GM21390 (cell line): ENCODE measurements at regions not wholly inside any gene's neighbourhood (a gene's known extent, or its start where the extent isn't known, plus 50 kb on each side); places are given as distances from the start of the nearest gene placed in this dataset.

Experiments
- ATAC-seq: cut with Tn5 transposase; IDR thresholded peaks from one replicate; pipeline ENCODE4 v1.9.1; 2021; ENCODE audit not compliant: unreplicated experiment

DNA sequence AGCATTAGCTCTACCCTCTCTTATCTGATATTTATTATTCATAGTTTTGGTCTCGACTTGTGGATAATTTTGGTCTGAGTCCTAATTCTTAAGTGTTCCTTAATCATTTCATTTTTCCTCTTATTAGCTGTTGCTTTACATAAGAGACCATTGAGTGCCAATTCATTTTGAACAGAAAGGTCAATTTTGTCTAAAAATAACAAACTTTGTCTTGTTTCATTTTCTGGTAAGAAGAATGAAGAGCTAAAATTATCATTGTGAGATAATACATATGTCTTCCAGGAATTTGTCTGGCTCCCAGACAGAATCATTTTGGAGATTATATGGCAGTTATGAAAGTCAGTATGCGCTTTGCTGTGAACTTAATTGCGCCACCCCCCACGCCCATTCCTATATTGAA is 1471.8 kb downstream of the PCDH7 start:
- no peak for ATAC-seq

DNA sequence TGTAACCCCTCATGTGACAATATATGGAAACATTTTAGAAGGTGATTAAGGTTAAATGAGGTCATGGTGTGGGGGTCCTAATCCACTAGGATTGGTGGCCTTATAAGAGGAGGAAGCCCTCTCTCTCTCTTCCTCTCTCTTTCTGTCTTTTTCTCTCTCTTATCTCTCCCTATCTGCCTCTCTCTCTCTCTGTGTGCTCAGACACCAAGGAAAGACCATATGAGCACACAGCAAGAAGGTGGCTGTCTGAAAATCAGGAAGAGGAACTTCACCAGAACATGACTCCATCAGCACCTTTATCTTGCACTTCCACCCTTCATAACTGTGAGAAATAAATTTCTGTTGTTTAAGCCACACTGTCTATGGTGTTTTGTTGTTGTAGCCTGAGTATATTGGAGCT is 1472.2 kb downstream of the PCDH7 start:
- no peak for ATAC-seq

DNA sequence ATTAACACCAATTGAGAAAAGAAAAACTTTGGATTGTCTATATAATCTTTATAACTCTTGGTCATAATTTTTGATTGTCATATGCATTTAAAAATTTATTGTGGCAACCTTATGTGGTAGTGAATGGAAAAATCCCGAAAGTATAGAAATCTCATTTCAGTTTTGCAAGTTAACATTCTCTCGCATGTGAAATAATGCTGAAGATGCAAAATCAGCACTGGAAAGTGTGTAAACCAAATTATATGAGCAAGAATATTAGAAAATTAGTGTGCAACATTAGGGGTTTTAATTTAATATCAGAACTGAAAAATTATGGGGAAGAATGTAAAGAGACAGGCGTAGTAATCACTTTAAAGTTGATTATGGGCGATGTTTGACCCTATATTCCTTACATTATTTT is 1472.8 kb downstream of the PCDH7 start:
- no peak for ATAC-seq

- ATAC-seq: no peak
These were observed 1477.0 kb downstream of the PCDH7 start for GRCh38 chr4:32196950-32197688.

GRCh38 chr4:32199639-32200038 is 1479.5 kb downstream of the PCDH7 start:
- ATAC-seq: no peak

DNA sequence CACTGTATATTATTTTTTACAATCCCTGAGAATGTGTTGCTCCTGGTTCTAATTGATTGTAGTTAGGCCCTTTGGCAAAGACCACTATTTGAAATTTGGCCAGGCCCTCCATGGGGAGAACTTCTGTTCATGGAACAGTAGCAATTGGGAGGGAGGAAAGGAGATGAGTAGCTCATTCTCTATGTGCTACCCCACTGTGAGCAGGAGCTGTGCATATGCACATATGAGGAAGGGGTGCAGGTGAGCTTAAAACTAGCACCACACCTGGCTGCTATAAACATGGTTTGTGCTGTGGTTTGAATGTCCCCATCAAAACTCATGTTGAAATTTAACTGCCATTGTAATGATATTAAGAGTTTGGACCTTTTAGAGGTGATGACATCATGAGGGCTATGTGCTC is 1483.2 kb downstream of the PCDH7 start:
- no peak for ATAC-seq

DNA sequence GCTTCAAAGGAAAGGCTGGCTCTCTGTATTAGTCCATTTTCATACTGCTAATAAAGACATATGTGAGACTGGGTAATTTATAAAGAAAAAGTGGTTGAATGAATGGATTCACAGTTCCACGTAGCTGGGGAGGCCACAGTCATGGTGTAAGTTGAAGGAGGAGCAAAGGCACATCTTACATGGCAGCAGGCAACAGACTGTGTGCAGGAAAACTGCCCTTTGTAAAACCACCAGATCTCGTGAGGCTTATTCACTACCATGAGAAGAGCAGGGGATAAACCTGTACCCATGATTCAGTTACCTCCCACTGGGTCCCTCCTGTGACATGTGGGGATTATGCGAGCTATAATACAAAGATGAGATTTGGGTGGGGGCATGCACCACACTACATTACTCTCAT is 1486.6 kb downstream of the PCDH7 start:
- ATAC-seq: no peak

GRCh38 chr4:32207456-32207855 is 1487.3 kb downstream of the PCDH7 start:
- no peak for ATAC-seq

GRCh38 chr4:32215277-32215676 is 1495.1 kb downstream of the PCDH7 start:
- ATAC-seq: no peak

DNA sequence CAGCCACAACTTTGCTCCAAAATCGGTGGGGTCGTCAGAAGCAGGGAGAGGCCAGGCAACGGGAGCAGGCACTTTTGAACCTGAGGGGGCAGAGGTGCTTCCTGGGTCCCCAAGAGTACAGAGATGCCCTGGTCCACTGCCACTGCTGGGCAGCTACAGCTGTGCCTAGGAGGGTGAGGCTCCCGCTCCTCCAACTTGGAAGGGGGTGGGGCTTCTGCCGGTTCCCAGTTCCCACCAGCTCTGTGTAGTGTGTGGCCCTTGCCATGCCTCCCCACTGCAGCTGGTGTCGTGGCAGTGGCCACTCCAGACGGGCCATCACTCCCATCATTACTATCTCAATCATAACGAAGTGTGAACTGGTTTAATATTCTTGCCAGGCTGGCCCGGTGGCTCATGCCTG is 1496.3 kb downstream of the PCDH7 start:
- no peak for ATAC-seq

DNA sequence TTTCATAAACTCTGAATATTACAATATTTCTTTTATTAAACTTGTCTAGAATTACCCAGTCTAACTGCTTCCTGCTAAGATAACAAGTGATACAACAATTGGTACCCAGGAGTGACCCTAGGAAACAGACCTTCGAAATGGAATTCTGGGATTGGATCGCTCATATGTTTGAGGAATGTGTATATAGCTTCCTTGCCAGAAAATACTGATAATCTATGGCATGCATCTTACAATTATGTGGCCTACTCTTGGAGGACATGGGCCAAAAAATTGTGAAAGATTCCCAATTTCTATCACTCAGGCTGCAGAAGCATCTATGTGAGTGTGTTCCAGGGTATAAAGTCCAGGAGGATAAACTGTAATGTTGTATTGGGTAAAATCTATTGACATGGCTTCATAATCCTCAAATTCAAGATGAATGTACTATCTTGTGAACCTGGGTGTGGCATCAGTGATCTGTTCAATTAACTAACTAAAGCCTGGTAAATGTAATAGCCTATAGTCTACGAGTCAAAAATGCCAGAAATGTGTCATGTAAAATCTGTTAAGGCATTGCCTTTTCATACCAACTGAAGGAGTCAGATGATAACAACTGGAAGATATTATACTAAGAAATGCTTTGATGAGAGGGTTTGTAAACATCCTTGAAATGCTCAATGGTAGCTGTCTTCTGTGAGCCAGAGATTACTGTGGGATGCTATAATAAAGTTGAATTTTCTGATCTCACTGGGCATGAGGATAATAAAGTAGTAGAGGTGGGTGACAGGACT is 1499.3 kb downstream of the PCDH7 start:
- no peak for ATAC-seq

- ATAC-seq: no peak
These were observed 1506.0 kb downstream of the PCDH7 start for GRCh38 chr4:32226204-32226603.

DNA sequence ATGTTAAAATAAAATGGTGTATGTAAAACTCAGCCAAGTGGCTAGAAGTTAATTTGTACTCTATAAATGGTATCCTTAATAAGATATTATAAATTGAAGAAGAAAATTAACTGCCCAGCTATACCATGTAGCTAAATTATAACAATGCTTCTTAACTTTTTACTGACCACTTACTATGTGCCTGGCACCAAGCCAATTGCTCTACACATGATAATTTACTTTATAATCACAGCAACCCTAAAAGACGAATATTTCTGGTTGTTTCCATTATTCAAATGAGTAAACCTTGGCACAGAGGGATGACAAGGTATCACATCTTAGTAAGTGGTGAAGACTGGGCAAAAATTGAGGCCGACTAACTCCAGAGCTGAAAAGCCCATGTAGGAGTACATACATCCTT is 1506.6 kb downstream of the PCDH7 start:
- no peak for ATAC-seq

DNA sequence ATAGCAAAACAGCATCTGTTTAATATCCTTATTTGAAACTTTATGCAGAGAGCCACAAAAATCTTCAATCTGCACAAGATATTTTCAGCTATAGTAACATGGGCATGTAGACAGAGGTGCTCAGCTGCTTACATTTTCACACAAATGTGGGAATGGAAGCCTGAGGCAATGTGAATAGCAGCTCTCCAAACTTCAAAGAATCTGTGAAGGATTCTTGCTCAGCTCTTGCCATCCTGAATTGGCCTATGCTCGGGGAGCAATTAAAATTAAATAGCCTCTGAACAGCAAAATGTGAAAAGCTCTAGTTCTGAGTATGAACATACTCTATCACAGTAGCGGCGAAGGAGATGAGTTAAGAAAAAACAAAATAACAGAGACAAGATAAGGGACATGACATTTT is 1523.8 kb downstream of the PCDH7 start:
- ATAC-seq: no peak

- no peak for ATAC-seq
These were observed 1528.9 kb downstream of the PCDH7 start for GRCh38 chr4:32249040-32249439.

DNA sequence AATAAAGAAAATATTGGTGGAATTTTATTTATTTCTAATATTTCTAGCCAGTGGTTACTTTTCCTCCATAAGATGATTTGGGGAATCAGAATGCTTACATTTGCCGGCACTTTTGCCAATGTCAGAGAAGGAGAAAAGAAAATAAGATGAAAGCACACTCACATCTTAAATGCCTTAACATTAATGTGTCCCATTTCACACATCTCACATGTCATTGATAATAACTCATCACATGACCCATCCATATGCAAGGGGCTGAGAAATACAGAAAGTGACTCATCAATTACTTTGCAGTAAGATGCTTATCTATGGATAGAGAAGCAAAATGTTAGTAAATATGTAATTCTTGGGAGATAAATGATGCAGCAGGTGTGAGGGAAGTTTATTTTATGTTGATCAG is 1531.0 kb downstream of the PCDH7 start:
- no peak for ATAC-seq

DNA sequence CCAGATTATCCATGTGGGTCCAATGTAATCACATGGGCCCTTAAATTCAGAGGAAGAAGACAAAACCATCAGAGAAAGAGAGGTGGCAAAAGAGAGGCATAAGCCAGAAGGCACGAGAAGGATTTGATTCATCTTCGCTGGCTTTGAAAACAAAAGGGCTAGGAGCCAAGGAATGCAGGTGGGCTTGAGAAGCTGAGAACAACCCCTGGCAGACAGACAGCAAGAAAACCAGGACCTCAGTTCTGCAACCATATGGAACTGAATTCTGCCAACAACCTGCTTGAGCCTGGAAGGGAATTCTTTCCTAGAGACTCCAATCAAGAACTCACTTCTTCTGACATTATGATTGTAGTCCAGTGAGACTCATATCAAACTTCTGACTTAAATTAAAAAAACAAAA is 1531.8 kb downstream of the PCDH7 start:
- no peak for ATAC-seq

DNA sequence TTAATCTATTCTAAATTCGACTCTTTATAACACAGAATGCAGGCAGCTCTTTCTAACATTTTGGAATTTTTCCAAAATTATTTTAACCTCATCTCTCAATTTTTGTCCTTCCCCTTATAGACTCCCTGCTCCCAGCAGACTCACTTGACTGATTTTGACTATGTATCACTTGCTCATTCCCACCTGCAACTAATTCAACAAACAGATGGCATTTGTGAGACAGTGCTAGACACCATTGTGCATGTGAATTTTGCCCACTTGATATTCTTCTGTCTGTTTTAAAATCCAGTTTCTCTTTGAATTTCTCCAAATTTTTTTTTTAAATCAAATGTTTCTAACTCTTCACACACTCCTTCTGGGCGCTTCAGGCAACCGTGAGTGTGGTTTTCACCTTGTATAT is 1534.0 kb downstream of the PCDH7 start:
- no peak for ATAC-seq

- no peak for ATAC-seq
These were observed 1538.8 kb downstream of the PCDH7 start for GRCh38 chr4:32258986-32259385.

DNA sequence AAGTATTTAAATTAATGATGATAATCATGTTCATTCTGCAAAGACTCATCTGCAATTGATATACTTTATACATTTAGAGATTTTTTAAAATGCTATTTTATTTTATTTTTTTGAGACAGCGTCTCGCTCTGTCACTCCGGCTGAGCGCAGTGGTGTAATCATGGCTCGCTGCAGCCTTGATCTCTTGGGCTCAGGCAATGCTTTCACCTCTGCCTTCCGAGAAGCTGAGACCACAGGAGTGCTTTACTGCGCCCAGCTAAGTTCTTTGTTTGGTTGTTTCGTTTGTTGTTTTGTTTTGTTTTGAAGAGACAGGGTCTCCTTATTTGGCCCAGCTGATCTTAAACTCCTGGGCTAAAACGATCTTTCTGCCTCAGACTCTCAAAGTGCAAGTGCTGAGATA is 1541.0 kb downstream of the PCDH7 start:
- no peak for ATAC-seq

DNA sequence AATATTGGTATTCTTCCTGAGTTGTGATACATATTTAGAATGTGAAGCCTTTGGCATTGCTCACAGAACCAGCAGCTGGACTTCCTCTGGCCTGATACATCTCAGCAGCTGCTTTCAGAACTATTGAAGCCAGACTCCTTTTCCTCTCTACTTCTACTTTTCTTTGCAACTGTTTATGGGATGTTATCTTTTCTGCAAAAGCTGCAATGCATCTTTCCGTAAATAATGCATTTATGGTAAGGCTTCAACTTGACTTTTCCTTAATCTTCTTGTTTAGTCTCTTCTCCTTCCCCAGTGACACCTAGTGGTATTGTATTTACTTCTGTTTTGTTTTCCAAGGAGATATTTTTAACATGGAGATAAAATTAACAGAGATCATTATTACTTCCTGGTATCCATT is 1548.7 kb downstream of the PCDH7 start:
- no peak for ATAC-seq

DNA sequence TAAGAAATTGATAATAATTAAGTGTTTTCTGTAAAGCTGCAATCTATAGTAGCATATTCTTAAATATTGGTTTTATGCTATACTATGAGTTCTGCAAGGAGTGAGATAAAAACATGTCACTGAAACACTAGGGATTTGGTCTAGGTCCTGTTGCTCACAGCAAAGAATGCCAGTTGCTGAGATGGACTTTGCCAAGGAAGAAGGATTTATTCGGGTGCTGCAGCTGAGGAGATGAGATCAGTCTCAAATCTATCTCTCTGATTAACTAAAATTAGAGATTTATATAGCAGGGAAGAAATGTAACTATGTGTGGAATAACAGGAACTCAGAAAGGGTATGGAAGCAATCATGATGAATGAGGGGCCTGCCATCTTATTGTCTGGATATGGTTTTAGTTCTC is 1569.9 kb downstream of the PCDH7 start:
- no peak for ATAC-seq

GRCh38 chr4:32318926-32319325 is 1598.8 kb downstream of the PCDH7 start:
- ATAC-seq: no peak
